GM06990 (cell line): ENCODE measurements at regions not wholly inside any gene's neighbourhood (a gene's known extent, or its start where the extent isn't known, plus 50 kb on each side); places are given as distances from the start of the nearest gene placed in this dataset.

ENCODE experiments used
- DNase-seq: peaks from one replicate; pipeline ENCODE4 v3.0.0-alpha.2; 2011; ENCODE audit not compliant: insufficient read length; ENCODE audit errors: extremely low read depth
- H3K27me3 ChIP-seq: replicated peaks from 2 replicates; pipeline ENCODE4 v1.6.0; 2011; ENCODE audit warnings: low read length; ENCODE audit not compliant: control insufficient read depth, insufficient read depth
- H3K36me3 ChIP-seq: 2 replicates; pipeline ENCODE4 v1.5.1; 2011; ENCODE audit warnings: low read length; ENCODE audit not compliant: control insufficient read depth, insufficient read depth
- H3K4me3 ChIP-seq: replicated peaks from 2 replicates; pipeline ENCODE4 v1.5.1; 2011; ENCODE audit warnings: low read depth, mild to moderate bottlenecking, control low read depth, low read length
- TF ChIP-seq, protein P1 (sequence below): IDR thresholded peaks from 2 replicates; pipeline ENCODE4 v1.5.1; 2011; ENCODE audit warnings: low read length, control low read depth, mild to moderate bottlenecking, inconsistent platforms; ENCODE audit not compliant: insufficient read depth, poor library complexity, severe bottlenecking

DNA sequence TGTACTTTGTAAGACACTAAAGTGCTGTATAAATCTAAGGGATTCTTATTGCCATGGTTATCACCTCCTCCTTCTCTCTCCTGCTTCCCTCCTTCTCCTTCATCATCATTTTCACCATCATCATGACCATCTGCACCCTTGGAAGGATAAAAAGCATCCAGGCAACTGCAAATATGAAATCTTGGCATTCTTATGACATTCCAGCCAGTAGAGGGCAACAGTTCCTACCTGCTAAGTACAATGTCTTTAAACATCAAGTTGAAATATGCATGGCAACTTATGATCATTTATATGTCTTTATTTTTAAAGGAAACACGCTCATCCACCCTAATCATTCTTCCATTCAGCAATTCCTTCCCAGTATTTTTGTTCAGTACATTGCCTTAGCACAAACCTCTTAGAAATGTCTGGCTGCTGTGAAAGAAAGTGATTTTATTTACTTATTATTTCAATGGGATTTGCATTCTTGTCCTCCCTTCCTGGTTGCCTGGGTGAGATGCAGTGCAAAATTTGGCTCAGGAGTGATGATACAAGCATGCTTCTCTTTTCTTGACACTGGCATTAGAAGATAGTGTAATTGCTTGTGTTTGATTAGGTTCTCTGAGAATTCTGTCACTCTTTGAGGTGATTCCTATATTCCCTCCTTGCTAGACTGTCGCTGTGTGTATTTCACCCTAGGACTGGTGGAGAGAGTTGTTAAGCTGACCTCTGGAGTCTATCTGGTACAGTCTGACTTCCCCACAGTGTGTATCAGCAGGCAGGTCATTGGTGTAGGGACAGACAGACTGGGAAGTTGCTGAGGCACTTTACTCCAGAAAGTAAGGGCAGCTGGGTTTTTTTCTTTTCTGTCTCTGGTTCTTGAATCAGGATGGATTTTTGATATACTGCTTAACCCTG lies 188.5 kb upstream of the BMPER start:
- DNase-seq, result no peak
- TF ChIP-seq, protein P1, sequence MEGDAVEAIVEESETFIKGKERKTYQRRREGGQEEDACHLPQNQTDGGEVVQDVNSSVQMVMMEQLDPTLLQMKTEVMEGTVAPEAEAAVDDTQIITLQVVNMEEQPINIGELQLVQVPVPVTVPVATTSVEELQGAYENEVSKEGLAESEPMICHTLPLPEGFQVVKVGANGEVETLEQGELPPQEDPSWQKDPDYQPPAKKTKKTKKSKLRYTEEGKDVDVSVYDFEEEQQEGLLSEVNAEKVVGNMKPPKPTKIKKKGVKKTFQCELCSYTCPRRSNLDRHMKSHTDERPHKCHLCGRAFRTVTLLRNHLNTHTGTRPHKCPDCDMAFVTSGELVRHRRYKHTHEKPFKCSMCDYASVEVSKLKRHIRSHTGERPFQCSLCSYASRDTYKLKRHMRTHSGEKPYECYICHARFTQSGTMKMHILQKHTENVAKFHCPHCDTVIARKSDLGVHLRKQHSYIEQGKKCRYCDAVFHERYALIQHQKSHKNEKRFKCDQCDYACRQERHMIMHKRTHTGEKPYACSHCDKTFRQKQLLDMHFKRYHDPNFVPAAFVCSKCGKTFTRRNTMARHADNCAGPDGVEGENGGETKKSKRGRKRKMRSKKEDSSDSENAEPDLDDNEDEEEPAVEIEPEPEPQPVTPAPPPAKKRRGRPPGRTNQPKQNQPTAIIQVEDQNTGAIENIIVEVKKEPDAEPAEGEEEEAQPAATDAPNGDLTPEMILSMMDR, result peak; percentile 56
- H3K27me3 ChIP-seq, result no peaks in the 10 kb centered on the region
- H3K4me3 ChIP-seq, result no peak overlapping the region
- no peaks in the 10 kb centered on the region for H3K36me3 ChIP-seq

DNA sequence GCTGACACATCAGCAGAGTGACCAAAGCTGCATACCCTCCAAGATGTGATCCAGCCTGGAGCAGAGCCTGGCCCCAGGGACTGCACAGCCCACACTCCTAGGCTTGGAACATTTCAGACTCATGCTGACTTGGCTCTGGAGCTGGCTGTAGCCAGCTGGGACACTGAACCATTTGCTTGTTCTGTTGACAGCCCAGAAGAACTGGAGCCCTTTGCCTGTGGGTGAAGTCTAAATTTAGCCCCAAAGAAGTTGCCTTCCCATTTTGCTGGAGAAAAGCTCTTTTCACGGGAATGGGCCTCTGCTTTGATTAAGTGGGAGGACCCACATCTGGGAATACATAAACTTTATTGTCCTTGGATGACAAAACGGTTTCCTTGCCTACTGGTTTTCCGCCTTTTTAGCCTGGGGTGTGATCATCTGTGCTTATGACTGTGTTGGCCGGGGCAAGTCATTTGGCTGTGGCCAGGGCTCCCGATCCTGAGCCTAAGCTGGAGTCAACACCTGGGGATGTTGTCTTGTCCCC lies 186.2 kb upstream of the BMPER start:
- DNase-seq, result no peak
- TF ChIP-seq, protein P1, result no peak
- Histone ChIP-seq H3K4me3 (no peak overlapping the region), H3K36me3 (no peaks in the 10 kb centered on the region), H3K27me3 (no peaks in the 10 kb centered on the region)

DNA sequence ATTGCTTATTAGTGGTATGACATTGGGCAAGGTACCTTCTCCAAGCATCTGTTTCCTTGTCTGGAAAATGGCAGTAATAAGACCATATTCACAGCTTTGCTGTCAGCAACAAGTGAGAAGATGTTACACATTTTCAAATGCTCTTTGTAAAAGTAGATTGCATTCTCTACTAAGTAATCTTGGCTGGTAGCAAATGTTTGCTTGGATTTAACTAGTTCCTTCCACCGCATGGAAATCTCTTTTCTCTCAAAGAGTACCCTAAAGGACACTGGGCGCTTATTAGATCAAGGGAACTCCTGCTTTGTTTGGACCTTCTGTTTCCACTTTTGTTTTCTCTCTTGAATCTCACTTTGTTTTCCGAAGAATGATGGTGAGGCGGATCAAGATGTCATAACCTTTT lies 185.2 kb upstream of the BMPER start:
- no peak overlapping the region for H3K4me3 ChIP-seq
- no peak for DNase-seq
- TF ChIP-seq, protein P1, result no peak
- H3K36me3 ChIP-seq, result no peaks in the 10 kb centered on the region
- no peaks in the 10 kb centered on the region for H3K27me3 ChIP-seq

DNA sequence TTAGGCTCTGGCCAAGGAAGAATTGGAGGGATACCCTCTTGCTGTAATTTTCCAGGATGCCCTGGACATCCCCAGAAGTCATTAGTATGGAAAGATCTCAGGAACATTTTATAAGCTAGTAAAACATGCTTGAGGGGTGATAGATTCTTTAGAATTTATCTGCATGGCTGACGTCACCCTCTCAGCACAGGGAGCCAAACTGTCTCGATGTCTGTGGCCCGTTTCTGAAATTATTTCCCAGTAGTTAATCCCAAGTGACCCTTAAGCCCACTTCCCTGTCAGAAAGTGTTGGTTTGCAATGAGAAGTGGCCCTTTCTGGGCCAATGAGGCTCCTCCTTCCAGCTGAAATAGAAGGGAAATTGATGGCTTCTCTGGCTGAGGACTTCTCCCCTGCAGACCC lies 184.5 kb upstream of the BMPER start:
- H3K27me3 ChIP-seq, result no peaks in the 10 kb centered on the region
- TF ChIP-seq, protein P1, result no peak
- no peaks in the 10 kb centered on the region for H3K36me3 ChIP-seq
- no peak for DNase-seq
- H3K4me3 ChIP-seq, result no peak overlapping the region

DNA sequence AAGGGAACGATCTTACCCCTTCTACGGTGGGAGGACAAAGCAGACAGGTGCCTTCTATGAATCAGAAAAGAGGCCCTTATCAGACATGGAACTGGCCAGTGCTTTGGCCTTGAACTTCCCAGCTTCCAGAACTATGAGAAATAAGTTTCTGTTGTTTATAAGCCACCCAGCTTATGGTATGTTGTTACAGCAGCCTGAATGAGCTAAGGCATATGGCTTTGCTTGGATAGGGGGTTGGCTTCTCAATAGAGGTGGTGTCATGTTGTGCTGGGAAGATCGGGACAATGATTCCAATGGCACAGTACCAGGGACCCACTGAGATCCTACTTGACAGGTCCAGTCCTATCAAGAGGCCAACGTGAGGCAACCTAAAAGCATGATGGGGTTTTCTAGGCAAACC lies 183.4 kb upstream of the BMPER start:
- TF ChIP-seq, protein P1, result no peak
- no peak overlapping the region for H3K4me3 ChIP-seq
- DNase-seq, result no peak
- H3K36me3 ChIP-seq, result no peaks in the 10 kb centered on the region
- no peaks in the 10 kb centered on the region for H3K27me3 ChIP-seq
